ENCODE measurements at regions not wholly inside any gene's neighbourhood (a gene's known extent, or its start where the extent isn't known, plus 50 kb on each side); places are given as distances from the start of the nearest gene placed in this dataset.

GRCh38 chr3:155015776-155016436 lies 64.2 kb upstream of the MME start:
- Histone ChIP-seq H2AFZ (ENCODE audit: low read length) (no peak overlapping the region), H4K20me1 (ENCODE audit: insufficient read depth, low read length, poor library complexity, severe bottlenecking) (no peaks in the 10 kb centered on the region), H3K4me3 (ENCODE audit: low read length, poor library complexity, severe bottlenecking) (no peak overlapping the region), H3K9me3 (ENCODE audit: insufficient read depth, low read depth, low read length) (no peaks in the 10 kb centered on the region), H3K9ac (ENCODE audit: low read depth, low read length, poor library complexity, severe bottlenecking) (no peak overlapping the region), H3K27me3 (ENCODE audit: insufficient read depth, low read length, poor library complexity, severe bottlenecking) (no peaks in the 10 kb centered on the region), H3K9me2 (replicated peaks; ENCODE audit: low read depth, low read length) (no peaks in the 10 kb centered on the region), H3K36me3 (ENCODE audit: insufficient read depth, low read length) (no peaks in the 10 kb centered on the region), H3K4me2 (ENCODE audit: low read depth, low read length, poor library complexity, severe bottlenecking) (no peak overlapping the region), H3K4me1 (ENCODE audit: insufficient read depth, low read length, poor library complexity, severe bottlenecking) (peaks cover 10% of the 10 kb centered on the region), H3K79me2 (ENCODE audit: insufficient read depth, low read length) (no peaks in the 10 kb centered on the region), H3F3A (ENCODE audit: low read depth) (no peaks in the 10 kb centered on the region)
- TF ChIP-seq, protein P1, sequence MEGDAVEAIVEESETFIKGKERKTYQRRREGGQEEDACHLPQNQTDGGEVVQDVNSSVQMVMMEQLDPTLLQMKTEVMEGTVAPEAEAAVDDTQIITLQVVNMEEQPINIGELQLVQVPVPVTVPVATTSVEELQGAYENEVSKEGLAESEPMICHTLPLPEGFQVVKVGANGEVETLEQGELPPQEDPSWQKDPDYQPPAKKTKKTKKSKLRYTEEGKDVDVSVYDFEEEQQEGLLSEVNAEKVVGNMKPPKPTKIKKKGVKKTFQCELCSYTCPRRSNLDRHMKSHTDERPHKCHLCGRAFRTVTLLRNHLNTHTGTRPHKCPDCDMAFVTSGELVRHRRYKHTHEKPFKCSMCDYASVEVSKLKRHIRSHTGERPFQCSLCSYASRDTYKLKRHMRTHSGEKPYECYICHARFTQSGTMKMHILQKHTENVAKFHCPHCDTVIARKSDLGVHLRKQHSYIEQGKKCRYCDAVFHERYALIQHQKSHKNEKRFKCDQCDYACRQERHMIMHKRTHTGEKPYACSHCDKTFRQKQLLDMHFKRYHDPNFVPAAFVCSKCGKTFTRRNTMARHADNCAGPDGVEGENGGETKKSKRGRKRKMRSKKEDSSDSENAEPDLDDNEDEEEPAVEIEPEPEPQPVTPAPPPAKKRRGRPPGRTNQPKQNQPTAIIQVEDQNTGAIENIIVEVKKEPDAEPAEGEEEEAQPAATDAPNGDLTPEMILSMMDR (conservative IDR thresholded peaks at IDR 0.05; ENCODE audit: low read length) = no peak
- no peak for TF ChIP-seq EZH2phosphoT487 (IDR thresholded peaks at IDR 0.05; ENCODE audit: borderline replicate concordance)

DNA sequence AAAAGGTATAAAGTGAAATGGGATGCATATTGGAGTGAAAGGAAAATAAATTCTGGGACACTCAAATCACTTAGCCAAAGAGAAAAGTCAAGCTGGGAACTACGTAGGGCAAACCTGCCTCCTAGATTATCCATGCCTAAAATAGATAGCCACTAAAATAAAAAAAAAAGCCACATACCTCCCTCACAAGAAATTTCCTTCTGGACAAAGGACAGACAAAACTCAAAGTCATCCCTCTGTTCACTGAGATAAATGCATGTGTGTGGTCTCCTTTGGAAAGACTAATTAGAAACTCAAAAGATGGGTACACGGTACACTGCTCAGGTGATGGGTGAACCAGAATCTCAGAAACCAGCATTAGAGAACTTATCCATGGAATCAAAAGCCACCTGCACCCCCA lies 65.2 kb upstream of the MME start:
- no peak for TF ChIP-seq EZH2phosphoT487 (IDR thresholded peaks at IDR 0.05; ENCODE audit: borderline replicate concordance)
- TF ChIP-seq, protein P1 (conservative IDR thresholded peaks at IDR 0.05; ENCODE audit: low read length) = no peak
- Histone ChIP-seq H3K9ac (ENCODE audit: low read depth, low read length, poor library complexity, severe bottlenecking) (no peak overlapping the region), H3K9me2 (replicated peaks; ENCODE audit: low read depth, low read length) (no peaks in the 10 kb centered on the region), H3K36me3 (ENCODE audit: insufficient read depth, low read length) (no peaks in the 10 kb centered on the region), H2AFZ (ENCODE audit: low read length) (no peak overlapping the region), H4K20me1 (ENCODE audit: insufficient read depth, low read length, poor library complexity, severe bottlenecking) (no peaks in the 10 kb centered on the region), H3K27me3 (ENCODE audit: insufficient read depth, low read length, poor library complexity, severe bottlenecking) (no peaks in the 10 kb centered on the region), H3K9me3 (ENCODE audit: insufficient read depth, low read depth, low read length) (no peaks in the 10 kb centered on the region), H3K4me2 (ENCODE audit: low read depth, low read length, poor library complexity, severe bottlenecking) (no peak overlapping the region), H3K4me1 (ENCODE audit: insufficient read depth, low read length, poor library complexity, severe bottlenecking) (peaks cover 10% of the 10 kb centered on the region), H3F3A (ENCODE audit: low read depth) (no peaks in the 10 kb centered on the region), H3K4me3 (ENCODE audit: low read length, poor library complexity, severe bottlenecking) (no peak overlapping the region), H3K79me2 (ENCODE audit: insufficient read depth, low read length) (no peaks in the 10 kb centered on the region)

DNA sequence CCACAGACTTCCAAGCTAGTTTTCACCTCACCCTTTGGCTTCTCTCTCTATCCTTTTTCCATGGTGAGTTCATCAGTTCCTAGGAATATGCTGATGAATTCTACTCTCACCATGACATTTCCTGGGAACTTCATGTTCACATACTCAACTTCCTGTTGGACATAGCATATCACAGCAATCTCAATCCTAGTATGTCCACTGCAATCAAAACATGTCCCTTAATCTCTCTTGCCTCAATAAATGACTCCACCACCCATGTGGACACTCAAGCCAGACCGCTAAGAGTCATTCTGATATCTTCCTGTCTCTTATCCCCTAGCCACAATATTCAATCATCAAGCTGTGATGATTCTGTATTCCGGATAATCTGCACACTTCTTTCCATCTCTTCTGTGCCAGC lies 66.7 kb upstream of the MME start:
- no peak overlapping the region for H2AFZ ChIP-seq (ENCODE audit: low read length)
- TF ChIP-seq, protein P1 (conservative IDR thresholded peaks at IDR 0.05; ENCODE audit: low read length) = no peak
- TF ChIP-seq EZH2phosphoT487 (IDR thresholded peaks at IDR 0.05; ENCODE audit: borderline replicate concordance) = no peak

More for the DNA sequence above, 66.7 kb upstream of the MME start:
- Histone ChIP-seq H3K4me2 (ENCODE audit: low read depth, low read length, poor library complexity, severe bottlenecking) (no peak overlapping the region), H3K27me3 (ENCODE audit: insufficient read depth, low read length, poor library complexity, severe bottlenecking) (no peaks in the 10 kb centered on the region), H3K9me3 (ENCODE audit: insufficient read depth, low read depth, low read length) (no peaks in the 10 kb centered on the region), H3K9ac (ENCODE audit: low read depth, low read length, poor library complexity, severe bottlenecking) (no peak overlapping the region), H3K4me1 (ENCODE audit: insufficient read depth, low read length, poor library complexity, severe bottlenecking) (no peaks in the 10 kb centered on the region), H3K9me2 (replicated peaks; ENCODE audit: low read depth, low read length) (no peaks in the 10 kb centered on the region), H3K4me3 (ENCODE audit: low read length, poor library complexity, severe bottlenecking) (no peak overlapping the region), H4K20me1 (ENCODE audit: insufficient read depth, low read length, poor library complexity, severe bottlenecking) (no peaks in the 10 kb centered on the region), H3F3A (ENCODE audit: low read depth) (no peaks in the 10 kb centered on the region), H3K36me3 (ENCODE audit: insufficient read depth, low read length) (no peaks in the 10 kb centered on the region), H3K79me2 (ENCODE audit: insufficient read depth, low read length) (no peaks in the 10 kb centered on the region)
